KMS-11 (cell line): ENCODE measurements at regions not wholly inside any gene's neighbourhood (a gene's known extent, or its start where the extent isn't known, plus 50 kb on each side); places are given as distances from the start of the nearest gene placed in this dataset.
"Not testable (repeated sequence)": the region's sequence is repeated elsewhere in the genome, so short reads cannot be mapped to it uniquely, and the experiment has no call there.

Source experiments
- H2AFZ ChIP-seq: fragments of 200-600 bp; sonication (generic); 2 replicates; pipeline ENCODE4 v1.6.1; 2016; ENCODE audit warnings: antibody characterized with exemption, mixed run types, low read depth
- H3K27ac ChIP-seq: fragments of 200-600 bp; sonication (generic); 2 replicates; pipeline ENCODE4 v1.6.1; 2016; ENCODE audit warnings: mild to moderate bottlenecking, mixed run types
- H3K27me3 ChIP-seq: fragments of 200-600 bp; sonication (generic); 2 replicates; pipeline ENCODE4 v1.6.1; 2017; ENCODE audit warnings: mild to moderate bottlenecking, low read depth, mixed run types, moderate library complexity; ENCODE audit not compliant: insufficient read depth
- H3K36me3 ChIP-seq: fragments of 200-600 bp; sonication (generic); 2 replicates; pipeline ENCODE4 v1.6.1; 2017; ENCODE audit warnings: mild to moderate bottlenecking, mixed run types; ENCODE audit not compliant: insufficient read depth
- H3K4me1 ChIP-seq: fragments of 200-600 bp; sonication (generic); 2 replicates; pipeline ENCODE4 v1.6.1; 2016; ENCODE audit warnings: mild to moderate bottlenecking, low read depth, mixed run types; ENCODE audit not compliant: poor library complexity, severe bottlenecking
- H3K4me2 ChIP-seq: fragments of 200-600 bp; sonication (generic); 2 replicates; pipeline ENCODE4 v1.7.0; 2016; ENCODE audit warnings: mild to moderate bottlenecking, mixed run types
- H3K4me3 ChIP-seq: fragments of 200-600 bp; sonication (generic); IDR thresholded peaks from 2 replicates; pipeline ENCODE4 v1.6.1; 2017; ENCODE audit warnings: low read depth, low read length, mixed read lengths; ENCODE audit not compliant: insufficient read depth
- H3K79me2 ChIP-seq: fragments of 200-600 bp; sonication (generic); 2 replicates; pipeline ENCODE4 v1.6.1; 2016; ENCODE audit warnings: low read depth, mixed run types; ENCODE audit not compliant: insufficient read depth
- H3K9ac ChIP-seq: fragments of 200-600 bp; sonication (generic); 2 replicates; pipeline ENCODE4 v1.6.1; 2016; ENCODE audit warnings: mild to moderate bottlenecking, mixed run types
- H4K20me1 ChIP-seq: fragments of 200-600 bp; sonication (generic); 2 replicates; pipeline ENCODE4 v1.6.1; 2016; ENCODE audit warnings: mild to moderate bottlenecking, mixed run types; ENCODE audit not compliant: insufficient read depth
- TF ChIP-seq, protein P1 (sequence below): fragments of 200-600 bp; sonication (generic); conservative IDR thresholded peaks from 2 replicates; pipeline ENCODE4 v1.6.1; 2017; ENCODE audit warnings: low read depth, mild to moderate bottlenecking, antibody characterized with exemption, low read length, moderate library complexity, mixed read lengths

DNA sequence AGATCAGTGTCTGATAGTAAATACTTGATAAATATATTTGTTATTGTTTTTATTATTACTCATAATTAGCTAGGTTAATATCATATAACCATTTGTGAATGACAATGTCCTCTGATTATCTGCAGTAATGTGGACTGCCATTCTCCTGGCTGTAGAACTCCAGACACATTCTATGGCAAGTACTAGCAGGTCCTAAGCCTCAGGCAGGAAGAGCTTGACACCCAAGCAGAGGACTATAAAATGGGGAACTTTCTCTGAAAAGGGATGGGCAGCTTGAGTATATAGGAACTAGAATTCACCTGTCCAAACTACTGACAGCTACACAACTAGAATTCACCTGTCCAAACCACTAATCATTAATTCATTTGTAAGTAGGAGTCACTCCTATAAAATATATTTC is 649.4 kb downstream of the CPS1 start:
- Histone ChIP-seq H3K9ac (no peak overlapping the region), H3K79me2 (no peaks in the 10 kb centered on the region), H3K4me1 (peaks cover 39% of the 10 kb centered on the region), H4K20me1 (no peaks in the 10 kb centered on the region), H3K27ac (no peak overlapping the region), H3K4me3 (no peak overlapping the region), H3K4me2 (no peak overlapping the region), H2AFZ (no peak overlapping the region), H3K27me3 (no peaks in the 10 kb centered on the region), H3K36me3 (no peaks in the 10 kb centered on the region)
- TF ChIP-seq, protein P1, sequence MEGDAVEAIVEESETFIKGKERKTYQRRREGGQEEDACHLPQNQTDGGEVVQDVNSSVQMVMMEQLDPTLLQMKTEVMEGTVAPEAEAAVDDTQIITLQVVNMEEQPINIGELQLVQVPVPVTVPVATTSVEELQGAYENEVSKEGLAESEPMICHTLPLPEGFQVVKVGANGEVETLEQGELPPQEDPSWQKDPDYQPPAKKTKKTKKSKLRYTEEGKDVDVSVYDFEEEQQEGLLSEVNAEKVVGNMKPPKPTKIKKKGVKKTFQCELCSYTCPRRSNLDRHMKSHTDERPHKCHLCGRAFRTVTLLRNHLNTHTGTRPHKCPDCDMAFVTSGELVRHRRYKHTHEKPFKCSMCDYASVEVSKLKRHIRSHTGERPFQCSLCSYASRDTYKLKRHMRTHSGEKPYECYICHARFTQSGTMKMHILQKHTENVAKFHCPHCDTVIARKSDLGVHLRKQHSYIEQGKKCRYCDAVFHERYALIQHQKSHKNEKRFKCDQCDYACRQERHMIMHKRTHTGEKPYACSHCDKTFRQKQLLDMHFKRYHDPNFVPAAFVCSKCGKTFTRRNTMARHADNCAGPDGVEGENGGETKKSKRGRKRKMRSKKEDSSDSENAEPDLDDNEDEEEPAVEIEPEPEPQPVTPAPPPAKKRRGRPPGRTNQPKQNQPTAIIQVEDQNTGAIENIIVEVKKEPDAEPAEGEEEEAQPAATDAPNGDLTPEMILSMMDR = no peak

GRCh38 chr2:211216221-211216620 is 659.8 kb downstream of the CPS1 start:
- Histone ChIP-seq H3K9ac (no peak overlapping the region), H2AFZ (no peak overlapping the region), H4K20me1 (no peaks in the 10 kb centered on the region), H3K79me2 (no peaks in the 10 kb centered on the region), H3K27ac (no peak overlapping the region), H3K36me3 (no peaks in the 10 kb centered on the region), H3K4me2 (no peak overlapping the region), H3K27me3 (no peaks in the 10 kb centered on the region), H3K4me1 (no peaks in the 10 kb centered on the region), H3K4me3 (no peak overlapping the region)
- TF ChIP-seq, protein P1 = no peak

DNA sequence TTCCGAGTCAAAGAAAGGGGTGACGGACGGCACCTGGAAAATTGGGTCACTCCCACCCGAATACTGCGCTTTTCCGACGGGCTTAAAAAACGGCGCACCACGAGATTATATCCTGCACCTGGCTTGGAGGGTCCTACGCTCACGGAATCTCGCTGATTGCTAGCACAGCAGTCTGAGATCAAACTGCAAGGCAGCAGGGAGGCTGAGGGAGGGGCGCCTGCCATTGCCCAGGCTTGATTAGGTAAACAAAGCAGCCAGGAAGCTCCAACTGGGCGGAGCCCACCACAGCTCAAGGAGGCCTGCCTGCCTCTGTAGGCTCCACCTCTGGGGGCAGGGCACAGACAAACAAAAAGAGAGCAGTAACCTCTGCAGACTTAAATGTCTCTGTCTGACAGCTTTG is 663.1 kb downstream of the CPS1 start:
- not testable (repeated sequence) for H4K20me1 ChIP-seq, H3K79me2 ChIP-seq, H2AFZ ChIP-seq, H3K4me3 ChIP-seq, H3K27me3 ChIP-seq, H3K4me2 ChIP-seq, H3K27ac ChIP-seq, H3K4me1 ChIP-seq, H3K9ac ChIP-seq, H3K36me3 ChIP-seq

DNA sequence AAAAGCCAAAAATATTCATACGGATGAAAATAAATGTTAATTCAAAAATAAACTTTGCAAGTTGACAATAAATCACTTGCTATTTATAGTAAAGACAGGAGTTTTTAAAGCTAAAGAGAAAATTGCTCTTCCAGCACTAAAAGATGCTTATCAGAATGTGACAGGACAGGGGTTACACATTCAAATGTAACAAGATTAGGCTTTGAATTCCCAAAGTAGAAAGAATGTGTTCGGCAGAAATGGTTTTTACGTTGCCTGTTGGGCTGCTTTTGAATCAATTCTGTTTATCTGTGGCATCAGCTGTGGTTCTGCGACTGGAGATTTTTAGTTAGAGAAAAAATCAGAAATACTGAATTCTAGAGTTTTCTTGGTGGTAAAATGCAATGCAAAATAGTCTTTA is 669.4 kb downstream of the CPS1 start:
- no peak overlapping the region for H3K27ac ChIP-seq
- H3K27me3 ChIP-seq = no peaks in the 10 kb centered on the region
- no peak overlapping the region for H2AFZ ChIP-seq
- H3K4me3 ChIP-seq = no peak overlapping the region
- H3K4me1 ChIP-seq = no peaks in the 10 kb centered on the region
- H3K79me2 ChIP-seq = no peaks in the 10 kb centered on the region
- H3K9ac ChIP-seq = no peak overlapping the region
- no peaks in the 10 kb centered on the region for H4K20me1 ChIP-seq
- no peaks in the 10 kb centered on the region for H3K36me3 ChIP-seq
- TF ChIP-seq, protein P1 = no peak
- H3K4me2 ChIP-seq = no peak overlapping the region

GRCh38 chr2:211228559-211228958 is 672.2 kb downstream of the CPS1 start:
- Histone ChIP-seq H3K4me3 (no peak overlapping the region), H3K4me1 (no peaks in the 10 kb centered on the region), H2AFZ (no peak overlapping the region), H3K4me2 (no peak overlapping the region), H4K20me1 (no peaks in the 10 kb centered on the region), H3K9ac (no peak overlapping the region), H3K27me3 (no peaks in the 10 kb centered on the region), H3K79me2 (no peaks in the 10 kb centered on the region), H3K27ac (no peak overlapping the region), H3K36me3 (no peaks in the 10 kb centered on the region)
- TF ChIP-seq, protein P1 = no peak
